HEK293T (cell line): ENCODE measurements at regions not wholly inside any gene's neighbourhood (a gene's known extent, or its start where the extent isn't known, plus 50 kb on each side); places are given as distances from the start of the nearest gene placed in this dataset.

Experiments used
- ARNT ChIP-seq: fragments of 450-650 bp; IDR thresholded peaks from 2 replicates; pipeline ENCODE4 v1.6.1; 2017; ENCODE audit warnings: mild to moderate bottlenecking
- BHLHE40 ChIP-seq: fragments of 450-650 bp; IDR thresholded peaks from 2 replicates; pipeline ENCODE4 v1.6.1; 2016; ENCODE audit warnings: mild to moderate bottlenecking, moderate library complexity, borderline replicate concordance
- FOXA1 ChIP-seq: fragments of 450-650 bp; IDR thresholded peaks from 2 replicates; pipeline ENCODE4 v1.6.1; 2016; ENCODE audit warnings: mild to moderate bottlenecking
- FOXK2 ChIP-seq: fragments of 450-650 bp; IDR thresholded peaks from 2 replicates; pipeline ENCODE4 v1.6.1; 2016; ENCODE audit warnings: mild to moderate bottlenecking
- FOXM1 ChIP-seq: fragments of 450-650 bp; IDR thresholded peaks from 2 replicates; pipeline ENCODE4 v1.6.1; 2017; ENCODE audit warnings: mild to moderate bottlenecking, borderline replicate concordance
- HDGF ChIP-seq: fragments of 450-650 bp; IDR thresholded peaks from 2 replicates; pipeline ENCODE4 v1.6.1; 2017; ENCODE audit warnings: antibody characterized with exemption, borderline replicate concordance
- NFRKB ChIP-seq: fragments of 450-650 bp; IDR thresholded peaks from 2 replicates; pipeline ENCODE4 v1.6.1; 2016; ENCODE audit warnings: mild to moderate bottlenecking, moderate library complexity
- PKNOX1 ChIP-seq: fragments of 450-650 bp; IDR thresholded peaks from 2 replicates; pipeline ENCODE4 v1.6.1; 2016
- SP1 ChIP-seq: fragments of 450-650 bp; IDR thresholded peaks from 2 replicates; pipeline ENCODE4 v1.6.1; 2017
- SUZ12 ChIP-seq: fragments of 450-650 bp; IDR thresholded peaks from 2 replicates; pipeline ENCODE4 v1.6.1; 2016; ENCODE audit warnings: mild to moderate bottlenecking
- TARDBP ChIP-seq: fragments of 450-650 bp; IDR thresholded peaks from 2 replicates; pipeline ENCODE4 v1.6.1; 2016

GRCh38 chr10:118917701-118918100 lies 111.8 kb upstream of the NANOS1 start:
- TF ChIP-seq TARDBP (no peak), PKNOX1 (no peak), SP1 (no peak), FOXK2 (no peak), FOXA1 (no peak), BHLHE40 (no peak), HDGF (no peak), NFRKB (no peak), ARNT (no peak), SUZ12 (no peak), FOXM1 (no peak)
